Ishikawa (cell line): ENCODE measurements at regions not wholly inside any gene's neighbourhood (a gene's known extent, or its start where the extent isn't known, plus 50 kb on each side); places are given as distances from the start of the nearest gene placed in this dataset.

Source experiments
- CEBPB ChIP-seq: IDR thresholded peaks from 2 replicates; pipeline ENCODE4 v1.6.1; 2012
- CREB1 ChIP-seq: IDR thresholded peaks from 2 replicates; pipeline ENCODE4 v1.6.1; 2012; ENCODE audit warnings: low read depth
- EGR1 ChIP-seq: IDR thresholded peaks from 2 replicates; pipeline ENCODE4 v1.6.1; 2012
- EP300 ChIP-seq: IDR thresholded peaks from 2 replicates; pipeline ENCODE4 v1.6.1; 2012; ENCODE audit warnings: borderline replicate concordance
- FOXM1 ChIP-seq: IDR thresholded peaks from 2 replicates; pipeline ENCODE4 v1.6.1; 2012; ENCODE audit warnings: low read depth, borderline replicate concordance
- NFIC ChIP-seq: IDR thresholded peaks from 2 replicates; pipeline ENCODE4 v1.6.1; 2012
- RAD21 ChIP-seq: IDR thresholded peaks from 2 replicates; pipeline ENCODE4 v1.6.1; 2012; ENCODE audit warnings: low read depth
- TAF1 ChIP-seq: IDR thresholded peaks from 2 replicates; pipeline ENCODE4 v1.6.1; 2012; ENCODE audit warnings: low read depth, mild to moderate bottlenecking
- TCF12 ChIP-seq: IDR thresholded peaks from 2 replicates; pipeline ENCODE4 v1.6.1; 2012; ENCODE audit warnings: low read depth
- TEAD4 ChIP-seq: IDR thresholded peaks from 2 replicates; pipeline ENCODE4 v1.6.1; 2012
- YY1 ChIP-seq: IDR thresholded peaks from 2 replicates; pipeline ENCODE4 v1.6.1; 2012; ENCODE audit warnings: low read depth
- ZBTB7A ChIP-seq: IDR thresholded peaks from 2 replicates; pipeline ENCODE4 v1.6.1; 2012; ENCODE audit warnings: low read depth
- TF ChIP-seq, protein P1 (sequence below): IDR thresholded peaks from 2 replicates; pipeline ENCODE4 v1.6.1; 2012
- TF ChIP-seq, protein P2 (sequence below): IDR thresholded peaks from 2 replicates; pipeline ENCODE4 v1.6.1; 2012; ENCODE audit warnings: low read depth, mild to moderate bottlenecking
- TF ChIP-seq, protein P3 (sequence below): IDR thresholded peaks from 2 replicates; pipeline ENCODE4 v1.6.1; 2012

DNA sequence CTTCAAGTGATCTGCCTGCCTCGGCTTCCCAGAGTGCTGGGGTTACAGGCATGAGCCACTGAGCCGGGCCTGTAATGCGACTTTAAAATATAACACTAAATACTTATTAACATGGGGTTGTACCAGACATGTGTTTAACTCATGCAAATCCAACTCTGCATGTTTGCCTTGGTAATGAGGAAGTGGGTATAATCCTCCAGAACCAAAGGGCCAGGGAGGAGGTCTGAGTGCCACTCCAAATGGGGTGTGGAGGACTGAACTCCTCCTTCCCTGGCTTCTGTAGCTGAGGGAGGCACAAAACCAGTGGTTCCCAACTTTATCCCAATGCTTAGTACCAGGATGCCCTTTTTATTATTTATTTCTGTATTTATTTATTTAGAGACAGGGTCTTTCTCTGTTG is 61.6 kb upstream of the MED13L start:
- TF ChIP-seq YY1 (no peak), CREB1 (no peak), FOXM1 (no peak)

DNA sequence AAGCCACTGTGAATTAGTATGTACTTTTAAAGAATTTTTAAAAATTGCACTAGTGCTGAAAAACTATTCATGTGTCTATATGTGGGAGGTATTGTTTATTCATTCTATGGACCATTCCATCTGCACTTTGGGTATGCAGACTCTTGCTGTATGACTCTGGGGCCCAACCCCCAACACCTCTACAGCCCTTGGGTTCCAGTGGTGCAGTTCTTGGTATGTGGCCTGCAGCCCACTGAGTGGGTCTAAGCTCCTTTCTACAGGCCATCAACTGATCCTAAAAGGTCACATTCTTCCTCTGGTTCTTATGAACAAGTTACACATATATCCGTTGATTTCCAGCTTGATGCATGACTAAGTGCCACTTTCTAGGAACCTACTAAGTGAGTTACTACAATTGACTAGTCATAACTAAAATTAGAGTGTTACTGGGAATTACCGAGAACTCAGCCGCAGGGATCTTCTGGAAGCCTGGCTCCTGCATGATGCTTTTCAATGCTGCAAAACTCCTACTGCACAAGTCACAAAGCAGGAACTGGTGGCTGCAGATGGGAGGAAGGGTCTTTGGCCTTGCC is 62.4 kb upstream of the MED13L start:
- TF ChIP-seq EP300 (no peak), RAD21 (no peak), NFIC (no peak), FOXM1 (no peak)

DNA sequence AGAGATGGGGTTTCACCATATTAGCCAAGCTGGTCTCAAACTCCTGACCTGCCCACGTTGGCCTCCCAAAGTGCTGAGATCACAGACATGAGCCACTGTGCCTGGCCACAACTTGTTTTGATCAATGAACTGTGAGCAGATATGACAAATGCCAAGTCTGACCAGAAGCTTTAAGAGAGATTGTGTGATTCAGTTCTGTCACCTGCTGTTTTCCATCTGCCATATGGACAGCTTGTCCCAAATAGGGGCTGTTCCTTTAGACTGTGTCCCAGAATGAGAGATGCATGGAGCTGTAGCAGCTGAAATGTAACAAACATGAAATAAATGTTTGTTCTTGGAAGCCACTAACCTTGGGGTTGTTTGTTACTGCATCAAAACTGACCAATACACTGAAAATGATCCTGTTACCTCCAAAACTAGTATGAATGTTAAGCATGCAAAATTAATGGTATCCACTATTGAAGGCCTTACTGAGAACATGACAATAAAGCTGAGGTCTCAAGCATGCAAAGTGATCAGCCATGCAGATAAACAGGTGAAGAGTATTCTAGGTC is 65.9 kb upstream of the MED13L start:
- TF ChIP-seq, protein P1, sequence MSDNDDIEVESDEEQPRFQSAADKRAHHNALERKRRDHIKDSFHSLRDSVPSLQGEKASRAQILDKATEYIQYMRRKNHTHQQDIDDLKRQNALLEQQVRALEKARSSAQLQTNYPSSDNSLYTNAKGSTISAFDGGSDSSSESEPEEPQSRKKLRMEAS = no peak
- TF ChIP-seq RAD21 = no peak
- TF ChIP-seq YY1 = no peak
- no peak for TF ChIP-seq NFIC
- TF ChIP-seq TAF1 = no peak
- TF ChIP-seq FOXM1 = no peak
- TF ChIP-seq TCF12 = no peak
- TF ChIP-seq, protein P2, sequence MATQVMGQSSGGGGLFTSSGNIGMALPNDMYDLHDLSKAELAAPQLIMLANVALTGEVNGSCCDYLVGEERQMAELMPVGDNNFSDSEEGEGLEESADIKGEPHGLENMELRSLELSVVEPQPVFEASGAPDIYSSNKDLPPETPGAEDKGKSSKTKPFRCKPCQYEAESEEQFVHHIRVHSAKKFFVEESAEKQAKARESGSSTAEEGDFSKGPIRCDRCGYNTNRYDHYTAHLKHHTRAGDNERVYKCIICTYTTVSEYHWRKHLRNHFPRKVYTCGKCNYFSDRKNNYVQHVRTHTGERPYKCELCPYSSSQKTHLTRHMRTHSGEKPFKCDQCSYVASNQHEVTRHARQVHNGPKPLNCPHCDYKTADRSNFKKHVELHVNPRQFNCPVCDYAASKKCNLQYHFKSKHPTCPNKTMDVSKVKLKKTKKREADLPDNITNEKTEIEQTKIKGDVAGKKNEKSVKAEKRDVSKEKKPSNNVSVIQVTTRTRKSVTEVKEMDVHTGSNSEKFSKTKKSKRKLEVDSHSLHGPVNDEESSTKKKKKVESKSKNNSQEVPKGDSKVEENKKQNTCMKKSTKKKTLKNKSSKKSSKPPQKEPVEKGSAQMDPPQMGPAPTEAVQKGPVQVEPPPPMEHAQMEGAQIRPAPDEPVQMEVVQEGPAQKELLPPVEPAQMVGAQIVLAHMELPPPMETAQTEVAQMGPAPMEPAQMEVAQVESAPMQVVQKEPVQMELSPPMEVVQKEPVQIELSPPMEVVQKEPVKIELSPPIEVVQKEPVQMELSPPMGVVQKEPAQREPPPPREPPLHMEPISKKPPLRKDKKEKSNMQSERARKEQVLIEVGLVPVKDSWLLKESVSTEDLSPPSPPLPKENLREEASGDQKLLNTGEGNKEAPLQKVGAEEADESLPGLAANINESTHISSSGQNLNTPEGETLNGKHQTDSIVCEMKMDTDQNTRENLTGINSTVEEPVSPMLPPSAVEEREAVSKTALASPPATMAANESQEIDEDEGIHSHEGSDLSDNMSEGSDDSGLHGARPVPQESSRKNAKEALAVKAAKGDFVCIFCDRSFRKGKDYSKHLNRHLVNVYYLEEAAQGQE = no peak
- TF ChIP-seq ZBTB7A = no peak
- no peak for TF ChIP-seq CEBPB
- TF ChIP-seq EP300 = no peak
- TF ChIP-seq TEAD4 = no peak
- no peak for TF ChIP-seq EGR1
- no peak for TF ChIP-seq CREB1

DNA sequence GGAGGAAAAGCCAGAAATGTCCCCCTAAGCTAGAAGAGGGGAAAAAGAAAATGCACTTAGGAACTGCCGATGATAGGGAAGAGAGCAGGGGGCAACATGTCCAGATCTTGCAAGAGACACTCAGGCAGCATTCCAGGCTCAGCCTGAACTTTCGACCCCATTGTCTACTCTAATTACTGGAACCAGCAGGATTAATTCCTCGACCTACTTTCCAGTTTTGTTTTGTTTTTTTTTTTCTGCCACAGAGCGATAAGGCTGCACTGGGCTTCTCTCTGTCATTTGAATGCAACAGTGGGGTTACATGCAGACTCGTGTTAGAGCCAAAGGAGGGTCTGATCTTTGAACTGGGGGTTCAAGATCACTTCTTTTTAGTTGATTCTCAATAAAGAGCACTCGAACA is 68.7 kb upstream of the MED13L start:
- TF ChIP-seq, protein P3, sequence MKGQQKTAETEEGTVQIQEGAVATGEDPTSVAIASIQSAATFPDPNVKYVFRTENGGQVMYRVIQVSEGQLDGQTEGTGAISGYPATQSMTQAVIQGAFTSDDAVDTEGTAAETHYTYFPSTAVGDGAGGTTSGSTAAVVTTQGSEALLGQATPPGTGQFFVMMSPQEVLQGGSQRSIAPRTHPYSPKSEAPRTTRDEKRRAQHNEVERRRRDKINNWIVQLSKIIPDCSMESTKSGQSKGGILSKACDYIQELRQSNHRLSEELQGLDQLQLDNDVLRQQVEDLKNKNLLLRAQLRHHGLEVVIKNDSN = no peak
- TF ChIP-seq CREB1 = no peak

DNA sequence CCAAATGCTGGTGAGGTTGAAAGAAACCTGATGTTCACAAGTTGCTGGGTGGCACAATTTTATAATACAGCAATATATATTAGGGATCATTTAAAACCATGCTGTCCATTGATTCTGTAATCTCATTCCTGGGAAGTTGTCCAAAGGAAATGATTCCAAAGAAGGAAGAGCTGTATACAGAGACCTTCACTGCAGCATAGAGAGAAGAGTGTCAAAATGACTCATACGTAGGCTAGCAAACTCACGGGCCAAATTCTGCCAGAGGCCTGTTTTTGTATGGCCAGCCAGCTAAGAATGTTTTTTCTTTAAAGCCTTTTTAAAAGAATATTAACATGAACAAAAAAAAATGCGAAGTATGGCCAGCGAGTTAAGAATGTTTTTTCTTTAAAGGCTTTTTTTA is 69.2 kb upstream of the MED13L start:
- TF ChIP-seq CREB1 (no peak), TEAD4 (no peak), FOXM1 (no peak), TAF1 (no peak), EGR1 (no peak), ZBTB7A (no peak), TCF12 (no peak)
- TF ChIP-seq, protein P2 = no peak
- TF ChIP-seq, protein P3 = no peak

DNA sequence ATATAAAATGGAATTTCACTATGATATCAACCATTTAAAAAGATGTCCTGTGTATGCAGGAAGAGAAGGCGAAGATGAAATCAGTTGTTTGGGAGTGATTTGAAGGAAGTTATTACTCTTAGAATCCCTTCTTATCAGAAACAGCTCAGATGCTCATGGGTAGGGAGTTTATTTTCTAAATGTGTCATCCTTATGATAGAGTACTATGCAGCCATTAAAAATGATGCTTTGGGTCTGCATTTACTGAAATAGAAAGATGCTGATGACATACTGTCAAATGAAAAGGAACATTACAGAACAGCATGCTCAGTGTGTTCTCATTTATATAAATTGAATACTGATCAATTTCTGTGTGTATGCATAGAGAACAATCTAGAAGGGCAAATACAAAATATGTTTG is 69.8 kb upstream of the MED13L start:
- TF ChIP-seq, protein P2 = no peak
- TF ChIP-seq FOXM1 (no peak), TCF12 (no peak), ZBTB7A (no peak), CEBPB (no peak), NFIC (no peak), RAD21 (no peak)
- TF ChIP-seq, protein P1 = no peak
